ENCODE measurements at regions not wholly inside any gene's neighbourhood (a gene's known extent, or its start where the extent isn't known, plus 50 kb on each side); places are given as distances from the start of the nearest gene placed in this dataset.

DNA sequence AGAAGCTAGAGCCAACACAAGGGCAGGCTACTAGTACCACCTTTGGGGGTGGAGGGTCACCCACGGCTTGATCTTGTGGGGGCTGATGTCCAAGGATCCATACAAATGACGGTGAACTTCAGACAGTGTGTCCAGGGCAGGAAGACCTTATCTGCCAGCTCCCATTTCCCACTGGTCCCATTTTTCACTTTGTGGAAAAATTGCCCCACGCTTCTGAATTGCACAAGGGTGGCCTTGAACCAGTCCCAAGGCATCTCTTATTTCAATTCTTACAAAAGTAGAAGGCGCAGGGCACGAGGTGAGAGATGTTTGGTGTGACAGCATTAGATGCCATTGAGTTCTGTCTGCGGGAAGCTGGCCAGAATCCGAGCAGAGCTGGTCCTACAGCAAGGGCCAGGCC, 252.7 kb upstream of the CELF2 start:
- Histone ChIP-seq H3K4me2 (ENCODE audit: insufficient read depth, low read length) (no peak overlapping the region), H4K20me1 (replicated peaks; ENCODE audit: control insufficient read depth, extremely low read depth, insufficient read depth, low read length) (no peaks in the 10 kb centered on the region), H3K79me2 (ENCODE audit: control insufficient read depth, insufficient read depth, low read length) (no peaks in the 10 kb centered on the region), H3K4me1 (ENCODE audit: control insufficient read depth, extremely low read depth, insufficient read depth, low read length) (no peaks in the 10 kb centered on the region), H3K36me3 (ENCODE audit: control insufficient read depth in 2 of 2, extremely low read depth in 1 of 2, insufficient read depth in 2 of 2, low read length in 2 of 2) (no peaks in the 10 kb centered on the region), H3K27me3 (ENCODE audit: control insufficient read depth in 2 of 2, insufficient read depth in 2 of 2, low read length in 2 of 2) (no peaks in the 10 kb centered on the region), H3K27ac (ENCODE audit: insufficient read depth, low read depth, low read length) (no peak overlapping the region), H3K9me1 (replicated peaks; ENCODE audit: control insufficient read depth, extremely low read depth, insufficient read depth, low read length) (no peaks in the 10 kb centered on the region), H3K4me3 (replicated peaks in 1 of 3; ENCODE audit: insufficient read depth in 1 of 3, low read depth in 1 of 3, low read length in 3 of 3) (no peak overlapping the region), H3K9me3 (replicated peaks; ENCODE audit: control insufficient read depth, insufficient read depth, low read length) (no peaks in the 10 kb centered on the region), H3K9ac (replicated peaks; ENCODE audit: extremely low read depth, insufficient read depth, low read length) (no peak overlapping the region), H2AFZ (ENCODE audit: low read depth, low read length) (no peak overlapping the region)
- FAIRE-seq (no peak), DNase-seq (ENCODE audit: low read depth, low spot score) (no peak)
- no TSS peak for BruUV-seq (replicated peaks)
- dilution Hi-C loops (cut with MboI; ENCODE audit: extremely low pct_ligation_motif_present, low sequenced_read_pairs), result no loop called here
- TF ChIP-seq JUN (IDR thresholded peaks at IDR 0.05; ENCODE audit: borderline replicate concordance, insufficient read depth, insufficient read length, low read depth) (no peak), POLR2AphosphoS5 (IDR thresholded peaks at IDR 0.05; ENCODE audit: insufficient read depth, low read depth, low read length) (no peak), GATA2 (IDR thresholded peaks at IDR 0.05; ENCODE audit: insufficient read depth, insufficient read length, low read depth, low read length) (no peak), FOS (IDR thresholded peaks at IDR 0.05; ENCODE audit: borderline replicate concordance, insufficient read depth, low read length) (no peak), MYC (IDR thresholded peaks at IDR 0.05; ENCODE audit: low read depth, low read length) (no peak), EZH2 (IDR thresholded peaks at IDR 0.05; ENCODE audit: borderline replicate concordance, low read depth, low read length, severe bottlenecking) (no peak), POLR2A (IDR thresholded peaks at IDR 0.05; ENCODE audit: low read depth, low read length) (no peak)
- TF ChIP-seq, protein P1, sequence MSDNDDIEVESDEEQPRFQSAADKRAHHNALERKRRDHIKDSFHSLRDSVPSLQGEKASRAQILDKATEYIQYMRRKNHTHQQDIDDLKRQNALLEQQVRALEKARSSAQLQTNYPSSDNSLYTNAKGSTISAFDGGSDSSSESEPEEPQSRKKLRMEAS (IDR thresholded peaks at IDR 0.05; ENCODE audit: insufficient read depth, insufficient read length), result no peak
- TF ChIP-seq, protein P2, sequence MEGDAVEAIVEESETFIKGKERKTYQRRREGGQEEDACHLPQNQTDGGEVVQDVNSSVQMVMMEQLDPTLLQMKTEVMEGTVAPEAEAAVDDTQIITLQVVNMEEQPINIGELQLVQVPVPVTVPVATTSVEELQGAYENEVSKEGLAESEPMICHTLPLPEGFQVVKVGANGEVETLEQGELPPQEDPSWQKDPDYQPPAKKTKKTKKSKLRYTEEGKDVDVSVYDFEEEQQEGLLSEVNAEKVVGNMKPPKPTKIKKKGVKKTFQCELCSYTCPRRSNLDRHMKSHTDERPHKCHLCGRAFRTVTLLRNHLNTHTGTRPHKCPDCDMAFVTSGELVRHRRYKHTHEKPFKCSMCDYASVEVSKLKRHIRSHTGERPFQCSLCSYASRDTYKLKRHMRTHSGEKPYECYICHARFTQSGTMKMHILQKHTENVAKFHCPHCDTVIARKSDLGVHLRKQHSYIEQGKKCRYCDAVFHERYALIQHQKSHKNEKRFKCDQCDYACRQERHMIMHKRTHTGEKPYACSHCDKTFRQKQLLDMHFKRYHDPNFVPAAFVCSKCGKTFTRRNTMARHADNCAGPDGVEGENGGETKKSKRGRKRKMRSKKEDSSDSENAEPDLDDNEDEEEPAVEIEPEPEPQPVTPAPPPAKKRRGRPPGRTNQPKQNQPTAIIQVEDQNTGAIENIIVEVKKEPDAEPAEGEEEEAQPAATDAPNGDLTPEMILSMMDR (IDR thresholded peaks at IDR 0.05; ENCODE audit: extremely low read depth in 1 of 2, insufficient read depth in 1 of 2, low read depth in 1 of 2, low read length in 2 of 2), result no peak
- intact Hi-C loops (cut with micrococcal nuclease), result no loop called here
- ChIA-PET POLR2A (no interaction called here), CTCF (no interaction called here)

All from endothelial cell of umbilical vein (primary cell).